Ascending aorta (tissue), 2 donors: ENCODE measurements at regions not wholly inside any gene's neighbourhood (a gene's known extent, or its start where the extent isn't known, plus 50 kb on each side); places are given as distances from the start of the nearest gene placed in this dataset.

Experiments used
- DNase-seq, 2 donors: peaks; one replicate each; pipeline ENCODE4 v3.0.0-alpha.2; 2019; ENCODE audit warnings: low spot score in 2 of 2
- H3K27ac ChIP-seq, 2 donors: fragments of 200-600 bp; sonication (generic); one replicate each; pipeline ENCODE4 v1.5.1; 2016 to 2017; ENCODE audit warnings: mild to moderate bottlenecking in 1 of 2
- H3K27me3 ChIP-seq: fragments of 200-600 bp; sonication (generic); one replicate; pipeline ENCODE4 v1.5.1; 2017
- H3K36me3 ChIP-seq, 2 donors: fragments of 200-600 bp; sonication (generic); one replicate each; pipeline ENCODE4 v1.5.1; 2016
- H3K4me1 ChIP-seq, 2 donors: fragments of 200-600 bp; sonication (generic); one replicate each; pipeline ENCODE4 v1.5.1; 2016 to 2017; ENCODE audit warnings: mild to moderate bottlenecking in 1 of 2
- H3K4me3 ChIP-seq, 2 donors: fragments of 200-600 bp; sonication (generic); one replicate each; pipeline ENCODE4 v1.5.1; 2016 to 2017; ENCODE audit warnings: mild to moderate bottlenecking in 1 of 2
- H3K9me3 ChIP-seq, 2 donors: fragments of 200-600 bp; sonication (generic); one replicate each; pipeline ENCODE4 v1.5.1; 2016
- intact Hi-C: fragments of 100-400 bp; cut with DNase I; formaldehyde crosslinking; loops from one replicate; pipeline ENCODE4 v1.15.1; 2023
- TF ChIP-seq, protein P1 (sequence below), 3 experiments: fragments of 200-600 bp in 2 of 3; fragments of 450-650 bp in 1 of 3; sonication (generic) in 2 of 3; IDR thresholded peaks; one replicate each; pipeline ENCODE4 v1.5.1; 2016 to 2019; ENCODE audit warnings: antibody characterized with exemption in 3 of 3, mild to moderate bottlenecking in 1 of 3, moderate library complexity in 1 of 3

- no peaks in the 10 kb centered on the region for H3K9me3 ChIP-seq
- intact Hi-C loops = no loop called here
- TF ChIP-seq, protein P1, sequence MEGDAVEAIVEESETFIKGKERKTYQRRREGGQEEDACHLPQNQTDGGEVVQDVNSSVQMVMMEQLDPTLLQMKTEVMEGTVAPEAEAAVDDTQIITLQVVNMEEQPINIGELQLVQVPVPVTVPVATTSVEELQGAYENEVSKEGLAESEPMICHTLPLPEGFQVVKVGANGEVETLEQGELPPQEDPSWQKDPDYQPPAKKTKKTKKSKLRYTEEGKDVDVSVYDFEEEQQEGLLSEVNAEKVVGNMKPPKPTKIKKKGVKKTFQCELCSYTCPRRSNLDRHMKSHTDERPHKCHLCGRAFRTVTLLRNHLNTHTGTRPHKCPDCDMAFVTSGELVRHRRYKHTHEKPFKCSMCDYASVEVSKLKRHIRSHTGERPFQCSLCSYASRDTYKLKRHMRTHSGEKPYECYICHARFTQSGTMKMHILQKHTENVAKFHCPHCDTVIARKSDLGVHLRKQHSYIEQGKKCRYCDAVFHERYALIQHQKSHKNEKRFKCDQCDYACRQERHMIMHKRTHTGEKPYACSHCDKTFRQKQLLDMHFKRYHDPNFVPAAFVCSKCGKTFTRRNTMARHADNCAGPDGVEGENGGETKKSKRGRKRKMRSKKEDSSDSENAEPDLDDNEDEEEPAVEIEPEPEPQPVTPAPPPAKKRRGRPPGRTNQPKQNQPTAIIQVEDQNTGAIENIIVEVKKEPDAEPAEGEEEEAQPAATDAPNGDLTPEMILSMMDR (IDR thresholded peaks at IDR 0.05) = no peak
- no peak overlapping the region for H3K4me3 ChIP-seq
- no peaks in the 10 kb centered on the region for H3K27me3 ChIP-seq
- H3K36me3 ChIP-seq = peaks cover 2 to 6% of the 10 kb centered on the region in 2 donors
- no peak overlapping the region for H3K27ac ChIP-seq
- no peak for DNase-seq
- H3K4me1 ChIP-seq = no peaks in the 10 kb centered on the region
These were observed 523.9 kb downstream of the TNS1 start for GRCh38 chr2:217478831-217479455.

- Histone ChIP-seq H3K27me3 (no peaks in the 10 kb centered on the region), H3K4me3 (no peak overlapping the region), H3K4me1 (no peaks in the 10 kb centered on the region), H3K27ac (no peak overlapping the region), H3K9me3 (no peaks in the 10 kb centered on the region), H3K36me3 (peaks cover 2 to 6% of the 10 kb centered on the region in 2 donors)
- intact Hi-C loops = no loop called here
- TF ChIP-seq, protein P1 (IDR thresholded peaks at IDR 0.05) = no peak
- DNase-seq = no peak
These were observed 525.2 kb downstream of the TNS1 start for GRCh38 chr2:217477583-217477982.

DNA sequence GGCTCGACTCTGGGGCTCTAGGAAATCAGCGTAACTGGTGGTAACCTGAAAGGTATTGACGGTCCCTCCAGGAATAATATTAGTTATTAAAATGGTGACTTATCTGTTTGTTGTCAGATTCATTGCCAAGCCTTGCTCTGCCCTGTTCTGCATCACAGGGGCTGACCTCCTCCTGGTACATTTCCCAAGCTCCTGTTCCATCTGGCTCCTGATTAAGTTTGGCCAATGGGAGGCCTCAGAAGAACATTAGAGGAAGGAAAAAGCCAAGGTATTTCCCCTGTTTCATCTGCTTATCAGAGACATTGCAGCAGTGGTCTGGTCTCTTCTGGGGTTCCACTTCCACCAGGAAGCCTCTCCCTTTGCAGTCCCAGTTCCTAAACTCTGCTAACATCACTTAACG is 527.0 kb downstream of the TNS1 start:
- Histone ChIP-seq H3K4me3 (no peak overlapping the region), H3K36me3 (peaks cover 2 to 6% of the 10 kb centered on the region in 2 donors), H3K27ac (no peak overlapping the region), H3K27me3 (no peaks in the 10 kb centered on the region), H3K9me3 (no peaks in the 10 kb centered on the region), H3K4me1 (no peaks in the 10 kb centered on the region)
- intact Hi-C loops = no loop called here
- TF ChIP-seq, protein P1 (IDR thresholded peaks at IDR 0.05) = no peak
- no peak for DNase-seq

DNA sequence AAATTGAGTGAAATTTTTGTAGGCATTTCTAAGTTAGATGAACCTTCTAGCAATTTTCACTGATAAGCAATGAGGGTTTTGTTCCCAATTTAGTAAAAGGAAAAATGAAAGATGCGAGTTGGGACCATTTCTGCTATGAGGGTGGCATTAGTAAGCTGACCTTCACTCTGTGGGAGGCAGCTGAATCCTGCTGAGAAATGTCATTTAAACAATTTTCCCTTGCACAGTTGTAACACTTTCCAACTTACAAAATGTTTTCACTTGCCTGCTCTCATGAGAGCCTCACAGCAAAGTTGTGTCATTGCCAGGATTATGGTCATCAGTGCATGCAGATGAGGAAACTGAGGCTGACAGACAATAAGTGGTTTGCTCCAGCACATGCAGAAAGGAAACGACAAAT is 527.7 kb downstream of the TNS1 start:
- no peaks in the 10 kb centered on the region for H3K4me1 ChIP-seq
- H3K27ac ChIP-seq = no peak overlapping the region
- intact Hi-C loops = no loop called here
- H3K9me3 ChIP-seq = no peaks in the 10 kb centered on the region
- no peaks in the 10 kb centered on the region for H3K27me3 ChIP-seq
- peaks cover 2 to 6% of the 10 kb centered on the region in 2 donors for H3K36me3 ChIP-seq
- H3K4me3 ChIP-seq = no peak overlapping the region
- no peak for DNase-seq
- TF ChIP-seq, protein P1 (IDR thresholded peaks at IDR 0.05) = no peak

GRCh38 chr2:217471319-217471718 is 531.5 kb downstream of the TNS1 start:
- intact Hi-C loops = no loop called here
- H3K4me1 ChIP-seq = no peaks in the 10 kb centered on the region
- no peak for DNase-seq
- no peak overlapping the region for H3K27ac ChIP-seq
- TF ChIP-seq, protein P1 (IDR thresholded peaks at IDR 0.05) = no peak
- H3K4me3 ChIP-seq = no peak overlapping the region
- no peaks in the 10 kb centered on the region for H3K9me3 ChIP-seq
- no peaks in the 10 kb centered on the region for H3K27me3 ChIP-seq
- peaks cover 2 to 6% of the 10 kb centered on the region in 2 donors for H3K36me3 ChIP-seq
